ENCODE measurements at regions not wholly inside any gene's neighbourhood (a gene's known extent, or its start where the extent isn't known, plus 50 kb on each side); places are given as distances from the start of the nearest gene placed in this dataset.
A peak's percentile ranks its signal among the peaks of the same experiment; 100 is the strongest.

DNA sequence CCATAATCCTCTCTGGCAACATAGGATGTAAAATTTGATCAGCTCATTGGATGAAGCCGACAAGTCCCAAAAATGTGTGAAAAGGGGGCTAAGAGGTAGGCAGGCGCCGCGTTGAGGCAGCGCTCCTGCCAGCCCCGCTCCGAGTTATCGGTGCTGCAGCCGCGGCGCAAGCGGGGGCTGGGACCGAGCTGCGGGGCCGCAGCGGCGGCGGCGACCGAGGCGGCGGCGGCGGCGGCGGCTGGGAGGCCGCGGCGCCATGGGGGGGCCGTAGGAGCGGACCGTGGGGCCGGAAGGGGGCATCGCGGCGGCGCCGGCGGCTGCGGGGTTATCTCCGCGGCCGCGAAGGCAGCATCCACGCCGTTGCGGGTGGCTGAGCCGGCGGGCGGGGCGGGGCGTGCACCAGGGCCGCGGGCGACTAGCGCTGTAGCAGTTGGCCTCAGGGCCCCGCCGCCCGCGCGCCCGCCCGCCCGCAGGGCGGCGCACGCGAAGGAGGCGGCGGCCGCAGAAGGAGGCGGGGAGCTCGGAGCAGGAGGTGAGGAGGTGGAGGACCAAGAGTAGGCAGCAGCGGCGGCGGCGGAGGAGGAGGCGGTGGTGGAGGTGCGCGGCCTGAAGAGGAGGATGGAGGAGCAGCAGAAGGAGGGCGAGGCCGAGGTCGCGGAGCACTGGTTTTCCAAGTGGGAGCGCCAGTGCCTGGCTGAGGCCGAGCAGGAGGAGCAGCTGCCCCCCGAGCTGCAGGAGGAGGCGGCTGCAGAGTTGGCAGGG, 126.0 kb upstream of the CXorf66 start:
- H3K27me3 ChIP-seq (ENCODE audit: control insufficient read depth in 4 of 4, insufficient read depth in 4 of 4, low read length in 3 of 4): peaks cover 0 to 9% (median 0%) of the 10 kb centered on the region in 4 donors
- peak overlapping the region in 2 of 3 donors; percentile 23 to 65 for H3K4me3 ChIP-seq (ENCODE audit: low read depth in 1 of 3, low read length in 3 of 3)

DNA sequence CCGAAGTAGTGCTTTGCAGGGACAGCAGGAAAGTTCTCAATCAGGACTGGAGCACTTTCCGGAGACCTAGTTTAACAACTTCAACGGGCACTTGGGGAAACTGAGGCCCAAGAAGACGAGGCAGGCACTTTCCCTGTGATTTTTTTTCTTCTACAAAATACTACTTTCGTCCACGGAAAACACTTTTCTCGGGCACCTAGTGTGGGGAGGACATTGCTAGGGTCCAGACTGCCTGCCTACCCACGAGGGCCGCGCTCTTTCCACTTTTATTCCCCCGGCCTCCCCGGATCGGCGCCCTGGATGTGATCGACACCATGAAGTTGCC, 125.4 kb upstream of the CXorf66 start:
- peaks cover 0 to 9% (median 0%) of the 10 kb centered on the region in 4 donors for H3K27me3 ChIP-seq (ENCODE audit: control insufficient read depth in 4 of 4, insufficient read depth in 4 of 4, low read length in 3 of 4)
- no peak overlapping the region for H3K27ac ChIP-seq (ENCODE audit: low read depth in 1 of 2, low read length in 2 of 2)
- no peak overlapping the region for H3K9ac ChIP-seq (ENCODE audit: low read depth in 1 of 2, low read length in 2 of 2)
- no peaks in the 10 kb centered on the region for H3K36me3 ChIP-seq (ENCODE audit: control insufficient read depth in 4 of 4, insufficient read depth in 3 of 4, low read depth in 1 of 4, low read length in 3 of 4)
- WGBS: 12% methylated on average over 15 of the region's 15 CpGs
- peak overlapping the region in 2 of 3 donors; percentile 23 to 65 for H3K4me3 ChIP-seq (ENCODE audit: low read depth in 1 of 3, low read length in 3 of 3)
- peaks cover 1 to 9% (median 6%) of the 10 kb centered on the region in 4 donors for H3K4me1 ChIP-seq (ENCODE audit: control insufficient read depth in 4 of 4, insufficient read depth in 4 of 4, low read length in 3 of 4)
- no peaks in the 10 kb centered on the region for H3K9me3 ChIP-seq (ENCODE audit: control insufficient read depth in 4 of 4, low read length in 3 of 4)
- TF ChIP-seq REST (IDR thresholded peaks at IDR 0.05) (no peak), NR2F2 (IDR thresholded peaks at IDR 0.05) (no peak), GABPA (IDR thresholded peaks at IDR 0.05 in 1 of 2, conservative IDR thresholded peaks at IDR 0.05 in 1 of 2) (no peak), ZBTB33 (IDR thresholded peaks at IDR 0.05) (no peak), RXRA (IDR thresholded peaks at IDR 0.05) (no peak), MAX (IDR thresholded peaks at IDR 0.05) (no peak), JUND (IDR thresholded peaks at IDR 0.05) (no peak), YY1 (IDR thresholded peaks at IDR 0.05) (no peak), FOXA2 (IDR thresholded peaks at IDR 0.05) (no peak), SP1 (IDR thresholded peaks at IDR 0.05) (no peak), HNF4G (IDR thresholded peaks at IDR 0.05) (no peak)
- TF ChIP-seq, protein P1, sequence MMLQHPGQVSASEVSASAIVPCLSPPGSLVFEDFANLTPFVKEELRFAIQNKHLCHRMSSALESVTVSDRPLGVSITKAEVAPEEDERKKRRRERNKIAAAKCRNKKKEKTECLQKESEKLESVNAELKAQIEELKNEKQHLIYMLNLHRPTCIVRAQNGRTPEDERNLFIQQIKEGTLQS (IDR thresholded peaks at IDR 0.05): no peak
- DNase-seq (ENCODE audit: low spot score): no peak

More for the DNA sequence above, 126.0 kb upstream of the CXorf66 start:
- no peak overlapping the region for H3K9ac ChIP-seq (ENCODE audit: low read depth in 1 of 2, low read length in 2 of 2)
- H3K9me3 ChIP-seq (ENCODE audit: control insufficient read depth in 4 of 4, low read length in 3 of 4): no peaks in the 10 kb centered on the region
- WGBS: 4% methylated on average over 88 of the region's 88 CpGs
- no peaks in the 10 kb centered on the region for H3K36me3 ChIP-seq (ENCODE audit: control insufficient read depth in 4 of 4, insufficient read depth in 3 of 4, low read depth in 1 of 4, low read length in 3 of 4)
- no peak overlapping the region for H3K27ac ChIP-seq (ENCODE audit: low read depth in 1 of 2, low read length in 2 of 2)
- TF ChIP-seq TAF1 (conservative IDR thresholded peaks at IDR 0.05) (no peak), HNF4A (conservative IDR thresholded peaks at IDR 0.05) (no peak), NR2F2 (IDR thresholded peaks at IDR 0.05) (no peak), HNF4G (IDR thresholded peaks at IDR 0.05) (no peak), FOXA2 (IDR thresholded peaks at IDR 0.05) (no peak), JUND (IDR thresholded peaks at IDR 0.05) (no peak), SP1 (IDR thresholded peaks at IDR 0.05) (no peak)
- H3K4me1 ChIP-seq (ENCODE audit: control insufficient read depth in 4 of 4, insufficient read depth in 4 of 4, low read length in 3 of 4): peaks cover 1 to 9% (median 6%) of the 10 kb centered on the region in 4 donors
- DNase-seq (ENCODE audit: low spot score): no peak
